Coronary artery (tissue), 2 donors: ENCODE measurements at regions not wholly inside any gene's neighbourhood (a gene's known extent, or its start where the extent isn't known, plus 50 kb on each side); places are given as distances from the start of the nearest gene placed in this dataset.

Source experiments
- DNase-seq: peaks from one replicate; pipeline ENCODE4 v3.0.0-alpha.2; 2017; ENCODE audit warnings: low spot score
- H3K27ac ChIP-seq, 2 donors: fragments of 200-600 bp; sonication (generic); one replicate each; pipeline ENCODE4 v1.5.1; 2016 to 2019
- H3K4me3 ChIP-seq: fragments of 200-600 bp; sonication (generic); 2 replicates; pipeline ENCODE4 v1.5.1; 2016; ENCODE audit warnings: mild to moderate bottlenecking, moderate library complexity
- TF ChIP-seq, protein P1 (sequence below): fragments of 200-600 bp; sonication (generic); IDR thresholded peaks from one replicate; pipeline ENCODE4 v1.5.1; 2019; ENCODE audit warnings: antibody characterized with exemption

DNA sequence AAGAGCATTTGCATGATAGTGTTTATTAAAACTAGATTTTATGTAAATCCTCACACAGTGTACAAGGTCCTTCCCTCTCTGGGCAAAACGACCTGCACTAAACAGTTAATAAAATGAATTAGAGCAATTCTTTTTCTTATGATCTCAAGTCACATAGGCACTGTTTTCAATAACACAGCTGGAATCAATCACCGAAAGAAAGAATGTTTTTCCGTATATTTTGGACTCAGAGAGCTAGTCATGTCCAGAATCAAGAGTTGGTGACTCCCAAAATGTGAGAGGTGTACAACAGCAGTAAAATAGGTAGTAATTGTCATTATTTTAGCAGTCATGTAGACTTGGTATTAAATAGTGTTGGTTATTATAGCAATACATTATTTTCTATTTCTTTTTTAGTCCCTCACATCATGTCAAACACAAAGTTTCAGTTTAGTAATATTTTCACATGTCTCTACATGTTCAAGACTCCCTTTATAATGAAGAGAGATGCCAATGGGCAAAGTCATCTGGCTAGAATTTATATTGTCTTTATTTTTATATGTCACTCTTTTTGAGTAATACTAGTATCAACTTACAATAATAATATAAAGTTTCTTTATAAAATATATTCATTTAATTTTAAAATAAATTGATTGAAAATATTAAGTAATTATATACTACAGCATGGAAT is 448.6 kb upstream of the CDIN1 start:
- Histone ChIP-seq H3K4me3 (no peak overlapping the region), H3K27ac (no peak overlapping the region)
- no peak for DNase-seq
- TF ChIP-seq, protein P1, sequence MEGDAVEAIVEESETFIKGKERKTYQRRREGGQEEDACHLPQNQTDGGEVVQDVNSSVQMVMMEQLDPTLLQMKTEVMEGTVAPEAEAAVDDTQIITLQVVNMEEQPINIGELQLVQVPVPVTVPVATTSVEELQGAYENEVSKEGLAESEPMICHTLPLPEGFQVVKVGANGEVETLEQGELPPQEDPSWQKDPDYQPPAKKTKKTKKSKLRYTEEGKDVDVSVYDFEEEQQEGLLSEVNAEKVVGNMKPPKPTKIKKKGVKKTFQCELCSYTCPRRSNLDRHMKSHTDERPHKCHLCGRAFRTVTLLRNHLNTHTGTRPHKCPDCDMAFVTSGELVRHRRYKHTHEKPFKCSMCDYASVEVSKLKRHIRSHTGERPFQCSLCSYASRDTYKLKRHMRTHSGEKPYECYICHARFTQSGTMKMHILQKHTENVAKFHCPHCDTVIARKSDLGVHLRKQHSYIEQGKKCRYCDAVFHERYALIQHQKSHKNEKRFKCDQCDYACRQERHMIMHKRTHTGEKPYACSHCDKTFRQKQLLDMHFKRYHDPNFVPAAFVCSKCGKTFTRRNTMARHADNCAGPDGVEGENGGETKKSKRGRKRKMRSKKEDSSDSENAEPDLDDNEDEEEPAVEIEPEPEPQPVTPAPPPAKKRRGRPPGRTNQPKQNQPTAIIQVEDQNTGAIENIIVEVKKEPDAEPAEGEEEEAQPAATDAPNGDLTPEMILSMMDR, result no peak

GRCh38 chr15:36133742-36134141 is 445.7 kb upstream of the CDIN1 start:
- Histone ChIP-seq H3K4me3 (no peak overlapping the region), H3K27ac (no peak overlapping the region)
- no peak for DNase-seq
- TF ChIP-seq, protein P1, result no peak

DNA sequence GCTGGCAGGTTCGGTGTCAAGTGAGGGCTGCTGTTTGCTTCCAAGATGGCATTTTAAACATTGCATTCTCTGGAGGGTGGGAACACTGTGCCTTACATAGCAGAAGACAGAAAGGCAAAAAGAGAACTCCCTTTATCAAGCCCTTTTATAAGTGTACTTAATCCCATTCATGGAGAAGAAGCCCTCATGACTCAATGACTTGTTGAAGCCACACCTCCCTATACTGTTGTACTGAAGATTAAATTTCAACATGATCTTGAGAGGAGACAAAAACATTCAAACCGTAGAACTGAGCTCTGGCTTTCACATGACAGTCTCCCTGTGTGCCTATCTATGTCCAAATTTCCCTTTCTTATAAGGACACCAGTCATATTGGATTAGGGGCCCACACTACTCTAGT is 443.4 kb upstream of the CDIN1 start:
- no peak overlapping the region for H3K4me3 ChIP-seq
- TF ChIP-seq, protein P1, result no peak
- DNase-seq, result no peak
- no peak overlapping the region for H3K27ac ChIP-seq

DNA sequence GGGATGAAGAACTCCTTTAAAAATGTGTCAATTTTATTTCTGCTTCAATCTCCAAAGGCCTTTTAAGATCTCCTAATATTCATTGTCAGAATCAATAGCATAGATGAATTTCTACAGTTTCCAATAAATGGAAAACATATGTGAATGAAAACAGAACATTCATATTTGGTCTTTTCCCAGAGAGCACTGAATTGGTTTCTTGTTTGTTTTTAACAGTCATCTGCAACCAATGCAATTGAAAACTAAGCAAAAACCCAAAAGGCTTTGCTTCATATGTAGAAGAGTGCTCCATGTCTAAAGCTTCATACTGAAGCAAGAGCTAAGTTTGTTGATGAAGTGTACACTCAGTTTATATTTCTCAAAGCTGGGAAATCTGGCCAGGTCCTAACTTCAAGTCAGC is 426.5 kb upstream of the CDIN1 start:
- TF ChIP-seq, protein P1, result no peak
- no peak overlapping the region for H3K4me3 ChIP-seq
- DNase-seq, result no peak
- no peak overlapping the region for H3K27ac ChIP-seq

GRCh38 chr15:36156879-36157427 is 422.5 kb upstream of the CDIN1 start:
- Histone ChIP-seq H3K27ac (peak overlapping the region in 1 of 2 donors; percentile 47), H3K4me3 (no peak overlapping the region)
- TF ChIP-seq, protein P1, result no peak
- no peak for DNase-seq

DNA sequence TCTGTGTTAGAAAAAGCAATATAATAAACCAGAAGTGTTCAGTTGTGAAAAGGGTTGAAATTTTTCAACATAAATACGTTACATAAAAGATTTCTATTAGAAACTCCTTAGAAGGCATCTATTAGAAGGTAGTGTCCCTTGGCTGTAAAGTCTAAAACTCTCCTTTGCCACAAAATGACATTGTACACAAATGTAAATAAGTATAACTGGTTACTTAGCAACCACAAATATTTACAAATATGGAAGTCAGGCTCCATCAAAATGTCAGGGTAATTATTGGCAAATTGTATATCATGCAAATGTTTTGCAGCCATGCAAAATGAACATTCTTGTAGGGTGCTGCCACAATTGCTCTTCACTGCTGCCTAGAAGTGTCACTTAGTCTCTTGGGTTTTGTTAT is 419.1 kb upstream of the CDIN1 start:
- DNase-seq, result no peak
- Histone ChIP-seq H3K4me3 (no peak overlapping the region), H3K27ac (no peak overlapping the region)
- TF ChIP-seq, protein P1, result no peak

DNA sequence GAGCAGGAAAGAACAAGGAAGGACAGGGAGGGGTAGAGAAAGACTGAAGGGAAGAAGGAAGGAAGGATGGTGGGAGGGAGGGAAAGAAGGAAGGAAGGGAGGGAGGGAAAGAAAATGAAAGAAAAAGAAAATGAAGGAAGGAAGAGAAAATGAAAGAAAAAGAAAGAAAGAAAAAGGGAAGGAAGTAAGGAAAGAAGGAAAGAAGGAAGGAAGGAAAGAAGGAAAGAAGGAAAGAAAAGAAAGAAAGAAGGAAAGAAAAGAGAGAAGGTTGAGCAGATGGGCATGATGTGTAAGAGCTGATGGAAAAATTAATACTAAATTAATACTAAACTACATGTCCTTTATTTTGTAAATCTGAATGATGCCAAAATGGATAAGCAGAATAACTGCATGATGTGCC is 418.3 kb upstream of the CDIN1 start:
- no peak for DNase-seq
- Histone ChIP-seq H3K27ac (no peak overlapping the region), H3K4me3 (no peak overlapping the region)
- TF ChIP-seq, protein P1, result no peak
